ENCODE measurements at regions not wholly inside any gene's neighbourhood (a gene's known extent, or its start where the extent isn't known, plus 50 kb on each side); places are given as distances from the start of the nearest gene placed in this dataset.
"Not testable (repeated sequence)": the region's sequence is repeated elsewhere in the genome, so short reads cannot be mapped to it uniquely, and the experiment has no call there.

DNA sequence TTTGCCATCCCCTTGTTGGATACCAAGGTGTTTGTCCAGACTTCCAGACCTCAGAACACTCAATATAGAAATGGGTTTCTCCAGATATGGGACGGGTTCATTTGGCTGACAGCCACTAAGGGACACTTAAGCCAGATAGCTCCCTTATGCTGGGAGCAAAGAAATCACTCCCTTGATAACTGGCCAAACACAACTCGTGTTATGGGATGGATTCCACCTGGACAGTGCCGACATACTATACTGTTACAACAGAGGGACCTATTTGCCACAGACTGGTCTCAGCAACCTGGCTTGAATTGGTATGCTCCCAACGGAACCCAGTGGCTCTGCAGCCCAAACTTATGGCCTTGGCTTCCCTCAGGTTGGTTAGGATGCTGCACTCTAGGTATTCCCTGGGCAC lies 114.0 kb upstream of the PLCL2 start:
- CTCF ChIA-PET, result no interaction called here
- DNase-seq, result no peak
- H3K27ac ChIP-seq (ENCODE audit: low read length in 2 of 2), result no peak overlapping the region
- no peak overlapping the region for H3K4me2 ChIP-seq (replicated peaks; ENCODE audit: low read depth, low read length, poor library complexity, severe bottlenecking)
- no peaks in the 10 kb centered on the region for H3K36me3 ChIP-seq (replicated peaks in 1 of 2; ENCODE audit: control extremely low read depth in 1 of 2, control insufficient read depth in 1 of 2, extremely low read depth in 1 of 2, insufficient read depth in 2 of 2, low read length in 1 of 2)
- no peaks in the 10 kb centered on the region for H3K9me3 Mint-ChIP-seq (ENCODE audit: insufficient read depth)
- POLR2A ChIA-PET, result no interaction called here
- no peaks in the 10 kb centered on the region for H3K79me2 ChIP-seq (ENCODE audit: control insufficient read depth, insufficient read depth, low read length)
- H4K20me1 ChIP-seq (ENCODE audit: control insufficient read depth, insufficient read depth, low read length, poor library complexity, severe bottlenecking), result no peaks in the 10 kb centered on the region
- WGBS (ENCODE audit: insufficient coverage), result 81% methylated on average over 4 of the region's 4 CpGs
- peaks cover 0 to 5% of the 10 kb centered on the region in 2 donors for H3K4me1 ChIP-seq (ENCODE audit: control insufficient read depth in 2 of 2, insufficient read depth in 2 of 2, low read length in 2 of 2)
- H2AFZ ChIP-seq (ENCODE audit: insufficient read depth, low read depth, low read length, poor library complexity, severe bottlenecking), result no peak overlapping the region
- H3K4me1 Mint-ChIP-seq, result peaks cover 11% of the 10 kb centered on the region
- H3K9ac ChIP-seq (ENCODE audit: low read length), result no peak overlapping the region
- intact Hi-C loops (cut with micrococcal nuclease), result no loop called here
- H3K27ac Mint-ChIP-seq, result no peak overlapping the region
- H3K27me3 ChIP-seq (replicated peaks in 1 of 4; ENCODE audit: control extremely low read depth in 1 of 4, control insufficient read depth in 3 of 4, insufficient read depth in 4 of 4, low read length in 3 of 4), result peaks cover 0 to 2% (median 0%) of the 10 kb centered on the region in 4 experiments
- no peaks in the 10 kb centered on the region for H3K9me3 ChIP-seq (ENCODE audit: control extremely low read depth in 1 of 3, control insufficient read depth in 2 of 3, insufficient read depth in 1 of 3, low read length in 2 of 3)
- TF ChIP-seq, protein P1, sequence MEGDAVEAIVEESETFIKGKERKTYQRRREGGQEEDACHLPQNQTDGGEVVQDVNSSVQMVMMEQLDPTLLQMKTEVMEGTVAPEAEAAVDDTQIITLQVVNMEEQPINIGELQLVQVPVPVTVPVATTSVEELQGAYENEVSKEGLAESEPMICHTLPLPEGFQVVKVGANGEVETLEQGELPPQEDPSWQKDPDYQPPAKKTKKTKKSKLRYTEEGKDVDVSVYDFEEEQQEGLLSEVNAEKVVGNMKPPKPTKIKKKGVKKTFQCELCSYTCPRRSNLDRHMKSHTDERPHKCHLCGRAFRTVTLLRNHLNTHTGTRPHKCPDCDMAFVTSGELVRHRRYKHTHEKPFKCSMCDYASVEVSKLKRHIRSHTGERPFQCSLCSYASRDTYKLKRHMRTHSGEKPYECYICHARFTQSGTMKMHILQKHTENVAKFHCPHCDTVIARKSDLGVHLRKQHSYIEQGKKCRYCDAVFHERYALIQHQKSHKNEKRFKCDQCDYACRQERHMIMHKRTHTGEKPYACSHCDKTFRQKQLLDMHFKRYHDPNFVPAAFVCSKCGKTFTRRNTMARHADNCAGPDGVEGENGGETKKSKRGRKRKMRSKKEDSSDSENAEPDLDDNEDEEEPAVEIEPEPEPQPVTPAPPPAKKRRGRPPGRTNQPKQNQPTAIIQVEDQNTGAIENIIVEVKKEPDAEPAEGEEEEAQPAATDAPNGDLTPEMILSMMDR (IDR thresholded peaks at IDR 0.05), result no peak
- TF ChIP-seq EZH2 (IDR thresholded peaks at IDR 0.05; ENCODE audit: borderline replicate concordance, insufficient read depth, low read depth, low read length, poor library complexity, severe bottlenecking), result no peak
- ATAC-seq (ENCODE audit: low read depth), result no peak
- H3K27me3 Mint-ChIP-seq, result peaks cover under 1% of the 10 kb centered on the region
- no peak overlapping the region for H3K4me3 Mint-ChIP-seq
- no peak overlapping the region for H3K4me3 ChIP-seq (ENCODE audit: control extremely low read depth in 1 of 5, extremely low read depth in 1 of 5, insufficient read depth in 1 of 5, low read depth in 2 of 5, low read length in 4 of 5)

DNA sequence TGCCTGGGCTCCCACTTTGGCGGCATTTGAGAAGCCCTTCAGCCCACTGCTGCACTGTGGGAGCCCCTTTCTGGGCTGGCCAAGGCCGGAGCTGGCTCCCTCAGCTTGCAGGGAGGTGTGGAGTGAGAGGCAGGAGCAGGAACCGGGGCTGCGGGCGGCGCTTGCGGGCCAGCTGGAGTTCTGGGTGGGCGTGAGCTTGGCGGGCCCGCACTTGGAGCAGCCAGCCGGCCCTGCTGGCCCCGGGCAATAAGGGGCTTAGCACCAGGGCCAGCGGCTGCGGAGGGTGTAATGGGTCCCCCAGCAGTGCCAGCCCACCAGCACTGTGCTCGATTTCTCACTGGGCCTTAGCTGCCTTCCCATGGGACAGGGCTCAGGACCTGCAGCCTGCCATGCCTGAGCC lies 111.2 kb upstream of the PLCL2 start:
- H3K9me3 Mint-ChIP-seq (ENCODE audit: insufficient read depth); H3K4me3 ChIP-seq (ENCODE audit: control extremely low read depth in 1 of 5, extremely low read depth in 1 of 5, insufficient read depth in 1 of 5, low read depth in 2 of 5, low read length in 4 of 5); H3K4me3 Mint-ChIP-seq; H3K36me3 ChIP-seq (replicated peaks in 1 of 2; ENCODE audit: control extremely low read depth in 1 of 2, control insufficient read depth in 1 of 2, extremely low read depth in 1 of 2, insufficient read depth in 2 of 2, low read length in 1 of 2); POLR2A ChIA-PET; intact Hi-C loops (cut with micrococcal nuclease); H3K4me1 Mint-ChIP-seq; H3K27ac Mint-ChIP-seq; H3K4me2 ChIP-seq (replicated peaks; ENCODE audit: low read depth, low read length, poor library complexity, severe bottlenecking); ATAC-seq (ENCODE audit: low read depth); H3K9ac ChIP-seq (ENCODE audit: low read length); H3K27me3 ChIP-seq (replicated peaks in 1 of 4; ENCODE audit: control extremely low read depth in 1 of 4, control insufficient read depth in 3 of 4, insufficient read depth in 4 of 4, low read length in 3 of 4); H3K9me3 ChIP-seq (ENCODE audit: control extremely low read depth in 1 of 3, control insufficient read depth in 2 of 3, insufficient read depth in 1 of 3, low read length in 2 of 3); CTCF ChIA-PET; H3K27ac ChIP-seq (ENCODE audit: low read length in 2 of 2); H4K20me1 ChIP-seq (ENCODE audit: control insufficient read depth, insufficient read depth, low read length, poor library complexity, severe bottlenecking); H2AFZ ChIP-seq (ENCODE audit: insufficient read depth, low read depth, low read length, poor library complexity, severe bottlenecking); H3K27me3 Mint-ChIP-seq; DNase-seq; H3K4me1 ChIP-seq (ENCODE audit: control insufficient read depth in 2 of 2, insufficient read depth in 2 of 2, low read length in 2 of 2); H3K79me2 ChIP-seq (ENCODE audit: control insufficient read depth, insufficient read depth, low read length): not testable (repeated sequence)
- 81% methylated on average over 14 of the region's 15 CpGs for WGBS (ENCODE audit: insufficient coverage)

DNA sequence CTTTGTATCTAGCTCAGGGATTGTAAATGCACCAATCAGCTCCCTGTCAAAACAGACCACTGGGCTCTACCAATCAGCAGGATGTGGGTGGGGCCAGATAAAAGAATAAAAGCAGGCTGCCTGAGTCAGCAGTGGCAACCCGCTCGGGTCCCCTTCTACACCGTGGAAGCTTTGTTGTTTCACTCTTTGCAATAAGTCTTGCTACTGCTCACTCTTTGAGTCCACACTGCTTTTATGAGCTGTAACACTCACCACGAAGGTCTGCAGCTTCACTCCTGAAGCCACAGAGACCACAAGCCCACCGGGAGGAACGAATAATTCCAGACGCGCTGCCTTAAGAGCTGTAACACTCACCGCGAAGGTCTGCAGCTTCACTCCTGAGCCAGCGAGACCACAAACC lies 110.2 kb upstream of the PLCL2 start:
- H3K4me2 ChIP-seq (replicated peaks; ENCODE audit: low read depth, low read length, poor library complexity, severe bottlenecking); H3K4me1 Mint-ChIP-seq; POLR2A ChIA-PET; H3K79me2 ChIP-seq (ENCODE audit: control insufficient read depth, insufficient read depth, low read length); H3K9me3 Mint-ChIP-seq (ENCODE audit: insufficient read depth); H3K27me3 ChIP-seq (replicated peaks in 1 of 4; ENCODE audit: control extremely low read depth in 1 of 4, control insufficient read depth in 3 of 4, insufficient read depth in 4 of 4, low read length in 3 of 4); H3K27ac ChIP-seq (ENCODE audit: low read length in 2 of 2); H3K4me3 ChIP-seq (ENCODE audit: control extremely low read depth in 1 of 5, extremely low read depth in 1 of 5, insufficient read depth in 1 of 5, low read depth in 2 of 5, low read length in 4 of 5); H4K20me1 ChIP-seq (ENCODE audit: control insufficient read depth, insufficient read depth, low read length, poor library complexity, severe bottlenecking); CTCF ChIA-PET; H3K4me3 Mint-ChIP-seq; ATAC-seq (ENCODE audit: low read depth); H3K4me1 ChIP-seq (ENCODE audit: control insufficient read depth in 2 of 2, insufficient read depth in 2 of 2, low read length in 2 of 2); H2AFZ ChIP-seq (ENCODE audit: insufficient read depth, low read depth, low read length, poor library complexity, severe bottlenecking); intact Hi-C loops (cut with micrococcal nuclease); H3K9me3 ChIP-seq (ENCODE audit: control extremely low read depth in 1 of 3, control insufficient read depth in 2 of 3, insufficient read depth in 1 of 3, low read length in 2 of 3); H3K36me3 ChIP-seq (replicated peaks in 1 of 2; ENCODE audit: control extremely low read depth in 1 of 2, control insufficient read depth in 1 of 2, extremely low read depth in 1 of 2, insufficient read depth in 2 of 2, low read length in 1 of 2); H3K9ac ChIP-seq (ENCODE audit: low read length); H3K27ac Mint-ChIP-seq; DNase-seq: not testable (repeated sequence)
- peaks cover 12% of the 10 kb centered on the region for H3K27me3 Mint-ChIP-seq
- WGBS (ENCODE audit: insufficient coverage), result 34% methylated on average over 9 of the region's 11 CpGs
